ENCODE measurements at regions not wholly inside any gene's neighbourhood (a gene's known extent, or its start where the extent isn't known, plus 50 kb on each side); places are given as distances from the start of the nearest gene placed in this dataset.

- no peak overlapping the region for H3K4me3 ChIP-seq (ENCODE audit: extremely low read depth in 1 of 4, insufficient read depth in 2 of 4, low read depth in 3 of 4, low read length in 4 of 4)
- H3K79me2 ChIP-seq (ENCODE audit: control insufficient read depth in 1 of 2, insufficient read depth in 2 of 2, low read length in 2 of 2): no peaks in the 10 kb centered on the region
- no peak overlapping the region for H4K5ac ChIP-seq (ENCODE audit: insufficient read length, low read depth, low read length)
- CTCF ChIA-PET (ENCODE audit: partially characterized antibody): interaction anchor here (0.6 to 1.0 kb wide), 2 partner anchors 10 to 165 kb away, joined by 4 read pairs; no protein-coding TSS in a partner anchor
- no peak overlapping the region for H4K8ac ChIP-seq (ENCODE audit: extremely low read depth, insufficient read depth, low read length)
- H3K9ac ChIP-seq (replicated peaks in 1 of 4; ENCODE audit: extremely low read depth in 1 of 4, low read depth in 3 of 4, low read length in 3 of 4): no peak overlapping the region
- H3K14ac ChIP-seq (ENCODE audit: insufficient read length): no peak overlapping the region
- H3K4ac ChIP-seq (replicated peaks; ENCODE audit: insufficient read length, low read depth, low read length): no peak overlapping the region
- H4K20me1 ChIP-seq (replicated peaks in 1 of 2; ENCODE audit: control insufficient read depth in 1 of 2, insufficient read depth in 2 of 2, low read length in 2 of 2): no peaks in the 10 kb centered on the region
- H3K4me1 ChIP-seq (replicated peaks in 1 of 4; ENCODE audit: control insufficient read depth in 3 of 4, insufficient read depth in 4 of 4, low read length in 3 of 4): peaks cover 0 to 3% (median 2%) of the 10 kb centered on the region in 4 experiments; a peak in 3 of 7 replicates
- WGBS, 2 experiments (ENCODE audit: extremely low coverage in 1 of 2, insufficient coverage in 1 of 2, insufficient read length in 1 of 2, insufficient replicate concordance in 2 of 2, low coverage in 1 of 2, low lambda C conversion rate in 2 of 2, missing lambda C conversion rate in 1 of 2): 70% methylated on average over 2 of the region's 2 CpGs; no CpG with 5 or more reads in 1 of the 2 experiments
- H3K79me1 ChIP-seq (ENCODE audit: low read depth, low read length): no peaks in the 10 kb centered on the region
- no peak overlapping the region for H3K56ac ChIP-seq (replicated peaks; ENCODE audit: insufficient read length, low read depth, low read length)
- DNase-seq (ENCODE audit: low read depth in 1 of 2, low spot score in 2 of 2) (no peak), FAIRE-seq (no peak)
- no peaks in the 10 kb centered on the region for H3K27me3 ChIP-seq (replicated peaks in 1 of 4; ENCODE audit: control insufficient read depth in 3 of 4, extremely low read depth in 1 of 4, insufficient read depth in 3 of 4, low read length in 3 of 4)
- H4K91ac ChIP-seq (replicated peaks; ENCODE audit: insufficient read length, low read length): no peak overlapping the region
- no peaks in the 10 kb centered on the region for H3K23me2 ChIP-seq (ENCODE audit: low read depth, low read length)
- H2BK12ac ChIP-seq (ENCODE audit: low read depth, low read length): peak overlapping the region; percentile 69; the same call in 1 of the 2 replicates
- POLR2A ChIA-PET (ENCODE audit: partially characterized antibody): no interaction called here
- peak overlapping the region; percentile 28; the same call in 1 of the 2 replicates for H2BK5ac ChIP-seq (ENCODE audit: low read depth, low read length)
- no peak overlapping the region for H2AK5ac ChIP-seq (ENCODE audit: low read depth, low read length)
- H3K23ac ChIP-seq (ENCODE audit: insufficient read length): no peak overlapping the region
- peak overlapping the region; percentile 81 for H3K18ac ChIP-seq (ENCODE audit: extremely low read depth, low read length)
- peak overlapping the region; percentile 16; the same call in 1 of the 2 replicates for H2BK15ac ChIP-seq (ENCODE audit: low read length)
- peak overlapping the region; percentile 76 for H2BK20ac ChIP-seq (ENCODE audit: low read length)
- no peak overlapping the region for H3K27ac ChIP-seq (ENCODE audit: low read depth, low read length)
- H2AFZ ChIP-seq (ENCODE audit: low read length): peak overlapping the region; percentile 85
- TF ChIP-seq JUN (IDR thresholded peaks at IDR 0.05; ENCODE audit: low read depth, low read length) (no peak), TAF1 (IDR thresholded peaks at IDR 0.05; ENCODE audit: low read depth, low read length) (no peak), RAD21 (IDR thresholded peaks at IDR 0.05 in 1 of 2, conservative IDR thresholded peaks at IDR 0.05 in 1 of 2; ENCODE audit: low read depth in 2 of 2, low read length in 2 of 2) (peak in 1 of 2 experiments; percentile 25; a peak in 1 of 4 replicates), E2F6 (IDR thresholded peaks at IDR 0.05) (no peak), ASH2L (IDR thresholded peaks at IDR 0.05; ENCODE audit: low read length) (peak; percentile 43)
- no peaks in the 10 kb centered on the region for H3K9me3 ChIP-seq (ENCODE audit: insufficient read depth in 2 of 2, low read depth in 1 of 2, low read length in 1 of 2)
- no peaks in the 10 kb centered on the region for H3K36me3 ChIP-seq (ENCODE audit: control insufficient read depth in 2 of 4, insufficient read depth in 4 of 4, low read length in 3 of 4)
- H3K4me2 ChIP-seq (ENCODE audit: insufficient read depth in 1 of 2, low read depth in 2 of 2, low read length in 2 of 2): peak overlapping the region; percentile 33 to 49; a peak in 2 of 4 replicates
- no peak overlapping the region for H2BK120ac ChIP-seq (replicated peaks; ENCODE audit: low read depth, low read length)
These were observed 369.6 kb upstream of the USP24 start for GRCh38 chr1:55584526-55585401.
